ENCODE measurements at regions not wholly inside any gene's neighbourhood (a gene's known extent, or its start where the extent isn't known, plus 50 kb on each side); places are given as distances from the start of the nearest gene placed in this dataset.

GRCh38 chr1:195202241-195202640 is 1406.0 kb downstream of the KCNT2 start:
- TF ChIP-seq CTCF (conservative IDR thresholded peaks at IDR 0.05) (no peak), EZH2 (IDR thresholded peaks at IDR 0.05; ENCODE audit: low read depth) (no peak)

All from PC-9 (cell line).